Adrenal gland (tissue), 5 donors: ENCODE measurements at regions not wholly inside any gene's neighbourhood (a gene's known extent, or its start where the extent isn't known, plus 50 kb on each side); places are given as distances from the start of the nearest gene placed in this dataset.

Experiments
- POLR2A ChIP-seq, 2 donors: fragments of 450-650 bp; IDR thresholded peaks; one replicate each; pipeline ENCODE4 v1.6.1; 2017; ENCODE audit warnings: antibody characterized with exemption in 2 of 2, mild to moderate bottlenecking in 2 of 2, moderate library complexity in 1 of 2
- TF ChIP-seq, protein P1 (sequence below), 6 experiments: fragments of 450-650 bp in 4 of 6; fragments of 200-600 bp in 2 of 6; sonication (generic) in 1 of 6; IDR thresholded peaks; 1 replicate in 5 of 6; 2 replicates in 1 of 6; pipeline versions ENCODE4 v1.5.1 to v1.8.0; 2016 to 2021; ENCODE audit warnings: antibody characterized with exemption in 6 of 6, mild to moderate bottlenecking in 2 of 6, moderate library complexity in 1 of 6
- donor health status: DM: no; HTN: no; CAD: no.

DNA sequence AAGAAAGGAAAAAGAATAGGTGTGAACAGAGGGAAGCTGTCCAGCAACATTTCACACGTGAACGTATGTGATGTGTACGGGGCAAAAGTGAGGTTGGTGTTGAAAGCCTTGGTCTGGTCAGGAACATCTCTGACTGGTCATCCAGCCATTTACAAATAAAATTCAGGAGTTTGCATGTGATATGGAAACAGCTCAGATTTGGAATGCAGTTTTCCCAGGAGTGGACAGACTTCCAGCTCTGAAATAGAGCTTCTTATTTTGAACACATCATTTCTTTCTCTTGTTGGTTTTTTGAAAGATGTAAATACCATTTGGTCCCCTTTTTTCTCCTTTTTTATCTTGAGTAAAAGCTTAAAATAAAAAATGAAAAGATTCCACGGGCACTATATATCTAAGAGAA lies 566.2 kb upstream of the ZFHX3 start:
- TF ChIP-seq, protein P1, sequence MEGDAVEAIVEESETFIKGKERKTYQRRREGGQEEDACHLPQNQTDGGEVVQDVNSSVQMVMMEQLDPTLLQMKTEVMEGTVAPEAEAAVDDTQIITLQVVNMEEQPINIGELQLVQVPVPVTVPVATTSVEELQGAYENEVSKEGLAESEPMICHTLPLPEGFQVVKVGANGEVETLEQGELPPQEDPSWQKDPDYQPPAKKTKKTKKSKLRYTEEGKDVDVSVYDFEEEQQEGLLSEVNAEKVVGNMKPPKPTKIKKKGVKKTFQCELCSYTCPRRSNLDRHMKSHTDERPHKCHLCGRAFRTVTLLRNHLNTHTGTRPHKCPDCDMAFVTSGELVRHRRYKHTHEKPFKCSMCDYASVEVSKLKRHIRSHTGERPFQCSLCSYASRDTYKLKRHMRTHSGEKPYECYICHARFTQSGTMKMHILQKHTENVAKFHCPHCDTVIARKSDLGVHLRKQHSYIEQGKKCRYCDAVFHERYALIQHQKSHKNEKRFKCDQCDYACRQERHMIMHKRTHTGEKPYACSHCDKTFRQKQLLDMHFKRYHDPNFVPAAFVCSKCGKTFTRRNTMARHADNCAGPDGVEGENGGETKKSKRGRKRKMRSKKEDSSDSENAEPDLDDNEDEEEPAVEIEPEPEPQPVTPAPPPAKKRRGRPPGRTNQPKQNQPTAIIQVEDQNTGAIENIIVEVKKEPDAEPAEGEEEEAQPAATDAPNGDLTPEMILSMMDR (IDR thresholded peaks at IDR 0.05) = no peak
- no peak for TF ChIP-seq POLR2A (IDR thresholded peaks at IDR 0.05)
